CD4-positive, CD25-positive, alpha-beta regulatory T cell (primary cell): ENCODE measurements at regions not wholly inside any gene's neighbourhood (a gene's known extent, or its start where the extent isn't known, plus 50 kb on each side); places are given as distances from the start of the nearest gene placed in this dataset.

Source experiments
- ATAC-seq, 2 donors: fragments of 150-1000 bp; cut with Tn5 transposase; one replicate each; pipeline ENCODE4 v1.10.0; 2021; ENCODE audit warnings: low read depth in 2 of 2, moderate number of reproducible peaks in 2 of 2, moderate library complexity in 1 of 2
- DNase-seq, 3 donors: peaks; one replicate each; pipeline versions ENCODE4 v3.0.0 to v3.0.0-alpha.2; 2012 to 2022; ENCODE audit warnings: mixed read lengths in 1 of 3
- H3K27ac ChIP-seq: one replicate; pipeline ENCODE4 v1.7.0; 2013; ENCODE audit warnings: mild to moderate bottlenecking, low read length; ENCODE audit not compliant: insufficient read depth, poor library complexity, severe bottlenecking
- H3K27me3 ChIP-seq: one replicate; pipeline ENCODE4 v1.7.0; 2013; ENCODE audit warnings: low read length; ENCODE audit not compliant: control insufficient read depth, insufficient read depth
- H3K36me3 ChIP-seq: one replicate; pipeline ENCODE4 v1.7.0; 2013; ENCODE audit warnings: mild to moderate bottlenecking, low read length, moderate library complexity; ENCODE audit not compliant: control insufficient read depth, insufficient read depth
- H3K4me1 ChIP-seq: 2 replicates; pipeline ENCODE4 v1.7.0; 2013; ENCODE audit warnings: mild to moderate bottlenecking, low read length; ENCODE audit not compliant: insufficient read depth, control insufficient read depth, poor library complexity, severe bottlenecking
- H3K4me3 ChIP-seq: one replicate; pipeline ENCODE4 v1.7.0; 2013; ENCODE audit warnings: low read depth, mild to moderate bottlenecking, low read length, moderate library complexity
- H3K9me3 ChIP-seq, 2 experiments: 1 replicate in 1 of 2; 2 replicates in 1 of 2; pipeline ENCODE4 v1.7.0; 2013; ENCODE audit warnings: low read length in 2 of 2, mild to moderate bottlenecking in 1 of 2, moderate library complexity in 1 of 2; ENCODE audit not compliant: control insufficient read depth in 2 of 2
- H3K27ac Mint-ChIP-seq, 3 donors: one replicate each; pipeline ENCODE4 v1.8.0; 2020 to 2022; ENCODE audit warnings: mild to moderate bottlenecking in 3 of 3, mixed read lengths in 3 of 3, moderate library complexity in 2 of 3
- H3K27me3 Mint-ChIP-seq: one replicate; pipeline ENCODE4 v1.8.0; 2022; ENCODE audit warnings: mild to moderate bottlenecking, mixed read lengths
- H3K36me3 Mint-ChIP-seq: one replicate; pipeline ENCODE4 v1.8.0; 2020; ENCODE audit warnings: mixed read lengths
- H3K4me1 Mint-ChIP-seq, 4 donors: one replicate each; pipeline ENCODE4 v1.8.0; 2020 to 2022; ENCODE audit warnings: mixed read lengths in 4 of 4, mild to moderate bottlenecking in 1 of 4
- H3K4me3 Mint-ChIP-seq, 4 donors: one replicate each; pipeline ENCODE4 v1.8.0; 2020 to 2022; ENCODE audit warnings: mild to moderate bottlenecking in 4 of 4, mixed read lengths in 4 of 4, moderate library complexity in 3 of 4
- H3K9me3 Mint-ChIP-seq, 7 donors: one replicate each; pipeline ENCODE4 v1.8.0; 2020 to 2022; ENCODE audit warnings: mixed read lengths in 7 of 7, mild to moderate bottlenecking in 3 of 7, moderate library complexity in 2 of 7

DNA sequence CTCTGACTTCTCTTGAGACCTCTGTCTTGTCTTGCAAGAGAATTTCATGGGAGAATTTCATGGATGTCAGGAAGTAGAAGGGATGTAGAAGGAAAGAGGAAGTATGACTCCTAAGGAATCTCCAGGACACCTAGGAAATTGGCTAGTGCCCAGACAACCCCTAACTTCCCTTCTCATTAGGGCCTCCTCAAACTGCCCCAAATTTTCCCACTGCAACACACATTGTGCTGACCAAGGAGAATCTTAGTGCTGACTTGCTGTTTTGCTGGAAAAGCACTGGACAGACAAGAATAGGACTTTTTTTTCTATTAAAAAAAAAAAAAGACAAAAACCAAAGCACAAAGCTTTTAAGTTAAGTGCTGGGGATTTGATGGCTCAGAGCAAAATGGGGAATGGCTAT lies 236.1 kb upstream of the CADM1 start:
- no peak overlapping the region for H3K4me3 Mint-ChIP-seq
- no peak overlapping the region for H3K27ac ChIP-seq
- no peaks in the 10 kb centered on the region for H3K36me3 Mint-ChIP-seq
- H3K27ac Mint-ChIP-seq = no peak overlapping the region
- ATAC-seq = no peak
- no peaks in the 10 kb centered on the region for H3K27me3 ChIP-seq
- no peaks in the 10 kb centered on the region for H3K9me3 ChIP-seq
- no peaks in the 10 kb centered on the region for H3K4me1 Mint-ChIP-seq
- no peak for DNase-seq
- H3K36me3 ChIP-seq = no peaks in the 10 kb centered on the region
- peaks cover 8% of the 10 kb centered on the region for H3K27me3 Mint-ChIP-seq
- no peak overlapping the region for H3K4me3 ChIP-seq
- no peaks in the 10 kb centered on the region for H3K4me1 ChIP-seq
- H3K9me3 Mint-ChIP-seq = peaks cover 0 to 4% (median 0%) of the 10 kb centered on the region in 7 donors

DNA sequence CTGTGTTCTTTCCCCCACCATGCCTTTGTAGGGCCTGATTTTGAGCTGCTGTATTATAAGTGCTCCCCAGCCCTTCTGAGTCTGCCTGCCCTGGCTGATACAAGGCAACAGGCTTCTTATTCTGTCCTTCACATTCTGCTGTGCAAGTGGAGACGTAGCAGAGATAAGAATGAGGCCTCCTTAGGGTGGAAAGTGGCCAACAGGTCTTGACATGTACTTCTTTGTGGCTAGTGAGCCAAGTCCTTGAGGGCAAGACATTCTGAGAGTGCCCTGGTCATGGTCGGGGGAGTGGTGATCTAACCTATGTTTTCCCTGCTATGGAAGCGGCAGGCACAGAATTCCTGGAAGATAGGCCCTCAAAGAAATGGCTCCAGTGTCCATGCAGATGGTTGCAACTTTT lies 235.7 kb upstream of the CADM1 start:
- ATAC-seq (no peak), DNase-seq (no peak)
- H3K9me3 ChIP-seq = no peaks in the 10 kb centered on the region
- no peaks in the 10 kb centered on the region for H3K27me3 ChIP-seq
- H3K36me3 Mint-ChIP-seq = no peaks in the 10 kb centered on the region
- peaks cover 0 to 4% (median 0%) of the 10 kb centered on the region in 7 donors for H3K9me3 Mint-ChIP-seq
- no peaks in the 10 kb centered on the region for H3K36me3 ChIP-seq
- H3K4me3 Mint-ChIP-seq = no peak overlapping the region
- H3K4me1 ChIP-seq = no peaks in the 10 kb centered on the region
- H3K27ac Mint-ChIP-seq = no peak overlapping the region
- no peak overlapping the region for H3K4me3 ChIP-seq
- peaks cover 8% of the 10 kb centered on the region for H3K27me3 Mint-ChIP-seq
- H3K4me1 Mint-ChIP-seq = no peaks in the 10 kb centered on the region
- no peak overlapping the region for H3K27ac ChIP-seq

DNA sequence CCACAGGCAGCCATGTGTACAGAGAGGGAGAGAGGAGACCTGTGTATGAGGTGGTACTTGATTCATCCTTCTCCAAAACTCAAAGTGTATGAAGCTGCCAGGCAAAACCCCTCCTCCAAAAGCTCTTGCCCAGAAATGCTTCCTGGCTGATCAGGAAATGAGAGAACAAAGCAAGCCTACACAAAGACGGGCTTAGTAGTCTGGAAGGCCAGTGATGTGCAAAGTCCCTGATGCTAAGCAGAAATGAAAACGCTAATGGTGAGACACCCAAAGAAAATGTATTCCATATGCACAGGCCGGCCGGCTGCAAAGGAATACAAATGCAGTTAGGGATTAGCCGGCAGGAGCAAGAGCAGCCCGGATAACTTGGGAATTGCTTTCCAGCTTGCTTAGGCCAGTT lies 234.9 kb upstream of the CADM1 start:
- H3K27ac Mint-ChIP-seq = no peak overlapping the region
- no peaks in the 10 kb centered on the region for H3K4me1 ChIP-seq

DNA sequence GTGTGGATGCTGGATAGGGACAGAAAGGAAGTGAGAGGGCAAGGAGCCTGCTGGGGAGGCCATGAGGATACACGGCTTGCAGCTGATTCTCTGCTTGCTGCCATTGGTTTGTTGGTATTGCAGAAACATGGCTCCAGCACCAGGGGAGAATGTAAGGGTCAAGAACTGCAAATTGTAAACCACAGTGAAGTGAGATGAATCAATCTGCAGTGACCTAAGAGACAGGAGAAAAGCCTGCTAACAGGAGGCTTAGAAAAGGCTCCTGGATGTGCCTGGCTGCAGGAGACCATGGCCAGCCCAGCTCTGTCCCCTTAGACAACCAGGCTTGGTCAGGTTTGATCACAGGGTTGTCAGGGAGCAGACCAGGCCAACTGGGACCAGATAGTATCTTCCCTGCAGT lies 233.7 kb upstream of the CADM1 start:
- no peak for DNase-seq
- no peak overlapping the region for H3K4me3 ChIP-seq
- no peaks in the 10 kb centered on the region for H3K36me3 ChIP-seq
- no peaks in the 10 kb centered on the region for H3K36me3 Mint-ChIP-seq
- H3K27me3 ChIP-seq = no peaks in the 10 kb centered on the region
- H3K4me1 Mint-ChIP-seq = no peaks in the 10 kb centered on the region
- peaks cover 4% of the 10 kb centered on the region for H3K27me3 Mint-ChIP-seq
- no peak overlapping the region for H3K27ac Mint-ChIP-seq
- no peak overlapping the region for H3K4me3 Mint-ChIP-seq
- no peaks in the 10 kb centered on the region for H3K9me3 ChIP-seq
- no peak for ATAC-seq
- H3K4me1 ChIP-seq = no peaks in the 10 kb centered on the region
- H3K9me3 Mint-ChIP-seq = peaks cover 0 to 4% (median 0%) of the 10 kb centered on the region in 7 donors
- H3K27ac ChIP-seq = no peak overlapping the region

More for the DNA sequence above, 234.9 kb upstream of the CADM1 start:
- H3K4me1 Mint-ChIP-seq = no peaks in the 10 kb centered on the region
- Histone ChIP-seq H3K9me3 (no peaks in the 10 kb centered on the region), H3K27ac (no peak overlapping the region), H3K36me3 (no peaks in the 10 kb centered on the region), H3K27me3 (no peaks in the 10 kb centered on the region), H3K4me3 (no peak overlapping the region)
- no peak for DNase-seq
- no peak overlapping the region for H3K4me3 Mint-ChIP-seq
- ATAC-seq = no peak
- H3K27me3 Mint-ChIP-seq = peaks cover 8% of the 10 kb centered on the region
- no peaks in the 10 kb centered on the region for H3K36me3 Mint-ChIP-seq
- peaks cover 0 to 4% (median 0%) of the 10 kb centered on the region in 7 donors for H3K9me3 Mint-ChIP-seq

DNA sequence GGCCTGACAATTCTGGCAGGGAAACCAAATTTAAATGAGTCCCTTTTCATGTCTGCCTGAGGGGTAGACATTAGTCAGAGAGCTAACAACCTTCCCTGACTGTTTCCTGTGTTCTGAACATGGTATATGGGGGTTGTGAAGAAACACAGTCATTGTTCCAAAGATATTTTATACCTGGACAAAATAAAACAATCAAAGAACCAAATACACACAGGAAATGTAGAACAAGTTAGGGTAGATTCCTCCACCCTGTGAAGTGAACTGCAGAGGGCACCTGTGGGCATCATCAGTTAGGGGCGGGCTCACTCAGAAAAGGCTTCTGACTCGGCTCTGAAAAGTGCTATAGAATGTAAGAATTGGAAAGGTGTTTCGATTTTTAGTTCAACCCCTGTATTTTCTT lies 231.9 kb upstream of the CADM1 start:
- no peaks in the 10 kb centered on the region for H3K36me3 ChIP-seq
- no peak overlapping the region for H3K27ac Mint-ChIP-seq
- ATAC-seq = no peak
- H3K36me3 Mint-ChIP-seq = no peaks in the 10 kb centered on the region
- H3K4me3 Mint-ChIP-seq = no peak overlapping the region
- no peak for DNase-seq
- no peak overlapping the region for H3K27ac ChIP-seq
- no peaks in the 10 kb centered on the region for H3K9me3 ChIP-seq
- H3K4me1 ChIP-seq = no peaks in the 10 kb centered on the region
- H3K9me3 Mint-ChIP-seq = peaks cover 0 to 4% (median 0%) of the 10 kb centered on the region in 7 donors
- no peaks in the 10 kb centered on the region for H3K4me1 Mint-ChIP-seq
- H3K27me3 Mint-ChIP-seq = peaks cover 4% of the 10 kb centered on the region
- no peak overlapping the region for H3K4me3 ChIP-seq
- no peaks in the 10 kb centered on the region for H3K27me3 ChIP-seq

DNA sequence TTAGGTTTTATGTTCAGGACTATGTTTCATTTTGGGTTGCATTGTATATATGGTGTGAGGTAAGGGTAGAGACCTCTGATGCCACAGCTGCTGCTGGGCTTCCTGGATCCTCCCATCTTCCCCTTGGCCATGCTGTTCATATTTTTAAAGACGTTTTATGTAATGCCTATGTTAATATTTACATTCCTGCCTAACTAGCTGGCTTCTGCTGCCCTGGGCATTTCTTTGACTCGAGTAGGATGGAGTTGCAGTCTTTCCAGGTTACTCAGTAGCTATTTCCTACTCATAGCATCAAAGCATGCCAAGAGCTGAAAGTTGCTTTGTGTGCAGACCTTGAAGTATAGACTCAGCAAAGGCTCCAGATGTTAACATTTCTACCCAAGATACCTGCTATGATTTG lies 220.5 kb upstream of the CADM1 start:
- no peak for ATAC-seq
- Histone ChIP-seq H3K4me3 (no peak overlapping the region), H3K9me3 (no peaks in the 10 kb centered on the region), H3K27me3 (no peaks in the 10 kb centered on the region), H3K27ac (no peak overlapping the region), H3K36me3 (no peaks in the 10 kb centered on the region), H3K4me1 (no peaks in the 10 kb centered on the region)
- no peaks in the 10 kb centered on the region for H3K36me3 Mint-ChIP-seq
- H3K4me3 Mint-ChIP-seq = no peak overlapping the region
- H3K27me3 Mint-ChIP-seq = peaks cover 5% of the 10 kb centered on the region
- H3K27ac Mint-ChIP-seq = no peak overlapping the region
- peaks cover 0 to 6% (median 0%) of the 10 kb centered on the region in 7 donors for H3K9me3 Mint-ChIP-seq
- H3K4me1 Mint-ChIP-seq = no peaks in the 10 kb centered on the region
- no peak for DNase-seq

DNA sequence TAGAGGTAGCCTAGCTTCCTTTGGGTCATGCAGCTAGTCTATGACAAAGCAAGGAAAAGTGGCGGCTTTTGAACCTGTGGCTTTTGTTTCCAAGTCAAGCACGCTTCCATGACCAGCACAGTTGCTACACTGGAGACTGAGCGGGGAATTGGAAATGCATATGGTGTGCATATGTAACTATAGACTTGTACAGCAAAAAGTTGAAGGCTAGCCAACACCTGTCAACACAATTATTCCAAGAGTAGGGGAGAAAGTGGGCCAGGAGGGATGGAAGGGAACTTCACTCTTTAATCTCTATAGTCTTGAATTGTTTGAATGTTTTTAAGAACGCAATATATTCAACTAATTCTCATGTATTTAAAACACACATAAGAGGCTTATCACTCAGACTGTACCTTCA lies 218.5 kb upstream of the CADM1 start:
- no peak overlapping the region for H3K27ac ChIP-seq
- no peaks in the 10 kb centered on the region for H3K36me3 ChIP-seq
- H3K4me3 Mint-ChIP-seq = no peak overlapping the region
- H3K4me3 ChIP-seq = no peak overlapping the region
- ATAC-seq = no peak
- no peaks in the 10 kb centered on the region for H3K9me3 ChIP-seq
- no peaks in the 10 kb centered on the region for H3K4me1 Mint-ChIP-seq
- no peaks in the 10 kb centered on the region for H3K4me1 ChIP-seq
- H3K27me3 ChIP-seq = no peaks in the 10 kb centered on the region
- H3K27me3 Mint-ChIP-seq = peaks cover 5% of the 10 kb centered on the region
- no peaks in the 10 kb centered on the region for H3K36me3 Mint-ChIP-seq
- no peak for DNase-seq
- H3K9me3 Mint-ChIP-seq = peaks cover 0 to 6% (median 0%) of the 10 kb centered on the region in 7 donors
- no peak overlapping the region for H3K27ac Mint-ChIP-seq

DNA sequence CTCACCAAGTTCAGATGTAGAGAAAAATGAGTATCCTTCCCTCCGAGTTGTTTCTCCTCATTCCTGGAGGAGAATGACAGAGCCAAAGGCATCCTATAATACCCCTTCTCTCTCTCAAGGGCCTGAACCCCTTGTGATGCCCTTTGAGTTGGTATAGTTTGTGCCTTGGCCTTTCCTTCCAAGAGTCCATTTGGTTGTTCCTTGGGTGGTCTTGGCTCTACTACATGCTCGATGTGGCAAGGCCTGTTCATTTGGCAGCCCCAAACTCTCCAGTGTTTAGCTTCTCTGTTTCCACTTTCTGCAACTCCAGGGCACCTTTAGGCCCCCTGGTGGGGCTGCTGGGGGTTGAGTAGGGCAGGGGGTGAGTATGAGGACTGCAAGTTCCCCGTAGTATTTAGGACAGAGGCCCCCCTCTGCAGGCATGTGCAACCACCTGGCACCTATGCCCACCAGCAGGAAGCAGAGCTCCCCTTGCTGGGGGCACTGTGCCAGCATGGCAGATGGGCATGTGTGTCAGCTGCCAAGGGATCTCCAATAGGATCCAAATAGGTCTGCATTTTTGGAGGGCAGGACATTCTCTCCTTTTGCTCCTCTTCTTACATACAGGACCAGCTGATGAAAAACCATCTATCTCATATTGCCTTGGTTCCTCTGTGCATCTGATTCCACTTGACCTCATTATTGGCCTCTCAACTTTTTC lies 217.2 kb upstream of the CADM1 start:
- no peaks in the 10 kb centered on the region for H3K27me3 ChIP-seq
- peaks cover 0 to 2% (median 0%) of the 10 kb centered on the region in 7 donors for H3K9me3 Mint-ChIP-seq
- no peaks in the 10 kb centered on the region for H3K4me1 Mint-ChIP-seq
- H3K9me3 ChIP-seq = no peaks in the 10 kb centered on the region
- no peak overlapping the region for H3K27ac ChIP-seq
- no peaks in the 10 kb centered on the region for H3K4me1 ChIP-seq
- no peak for ATAC-seq
- H3K27me3 Mint-ChIP-seq = peaks cover 2% of the 10 kb centered on the region
- no peaks in the 10 kb centered on the region for H3K36me3 ChIP-seq
- no peak overlapping the region for H3K27ac Mint-ChIP-seq
- H3K4me3 ChIP-seq = no peak overlapping the region
- no peak overlapping the region for H3K4me3 Mint-ChIP-seq
- no peaks in the 10 kb centered on the region for H3K36me3 Mint-ChIP-seq
- no peak for DNase-seq
